SU-DHL-6 (cell line): ENCODE measurements at regions not wholly inside any gene's neighbourhood (a gene's known extent, or its start where the extent isn't known, plus 50 kb on each side); places are given as distances from the start of the nearest gene placed in this dataset.

Source experiments
- CTCF ChIP-seq: fragments of 200-600 bp; sonication (generic); IDR thresholded peaks from one replicate; pipeline ENCODE4 v1.5.1; 2017; ENCODE audit warnings: antibody characterized with exemption, mild to moderate bottlenecking, low read length, moderate library complexity; ENCODE audit not compliant: insufficient read depth, poor library complexity, severe bottlenecking
- EZH2phosphoT487 ChIP-seq: fragments of 200-600 bp; sonication (generic), shearing (Covaris generic); conservative IDR thresholded peaks from 2 replicates; pipeline ENCODE4 v1.6.1; 2018; ENCODE audit warnings: mild to moderate bottlenecking, antibody characterized with exemption, low read length, moderate library complexity, mixed read lengths

- TF ChIP-seq CTCF (no peak), EZH2phosphoT487 (no peak)
Measured at GRCh38 chr3:117903226-117903625, 1131.4 kb downstream of the IGSF11 start.
